Left renal cortex interstitium (tissue), 4 donors: ENCODE measurements at regions not wholly inside any gene's neighbourhood (a gene's known extent, or its start where the extent isn't known, plus 50 kb on each side); places are given as distances from the start of the nearest gene placed in this dataset.

ENCODE experiments used
- DNase-seq, 4 donors: peaks; one replicate each; pipeline ENCODE4 v3.0.0-alpha.2; 2013; ENCODE audit warnings: low read depth in 4 of 4, low spot score in 2 of 4, missing footprints in 1 of 4

- no peak for DNase-seq
Observed at GRCh38 chr17:36752096-36752888, 150.9 kb downstream of the MRM1 start.

GRCh38 chr17:36755586-36755985, 154.2 kb downstream of the MRM1 start:
- DNase-seq, result no peak

GRCh38 chr17:36756695-36757094, 155.3 kb downstream of the MRM1 start:
- DNase-seq, result no peak

- no peak for DNase-seq
Observed at GRCh38 chr17:36760425-36760824, 159.0 kb downstream of the MRM1 start.

GRCh38 chr17:36761203-36761950, 160.0 kb downstream of the MRM1 start:
- DNase-seq, result no peak

GRCh38 chr17:36765436-36766043, 164.2 kb downstream of the MRM1 start:
- DNase-seq, result no peak

- DNase-seq, result peak in 1 of 4 donors; percentile 49
Observed at GRCh38 chr17:36768394-36768793, 167.0 kb downstream of the MRM1 start.

- DNase-seq, result no peak
Observed at GRCh38 chr17:36773039-36773438, 164.2 kb upstream of the LHX1 start.

GRCh38 chr17:36777118-36777517, 160.2 kb upstream of the LHX1 start:
- peak in 1 of 4 donors; percentile 64 for DNase-seq

- peak; percentile 61 to 90 (median 81) for DNase-seq
Observed at GRCh38 chr17:36778448-36778847, 158.8 kb upstream of the LHX1 start.

GRCh38 chr17:36779550-36779949, 157.7 kb upstream of the LHX1 start:
- DNase-seq, result no peak

GRCh38 chr17:36784633-36785032, 152.6 kb upstream of the LHX1 start:
- no peak for DNase-seq

GRCh38 chr17:36786867-36787266, 150.4 kb upstream of the LHX1 start:
- no peak for DNase-seq

GRCh38 chr17:36791150-36791941, 145.9 kb upstream of the LHX1 start:
- DNase-seq, result no peak

GRCh38 chr17:36791942-36792475, 145.3 kb upstream of the LHX1 start:
- no peak for DNase-seq

- DNase-seq, result no peak
Observed at GRCh38 chr17:36792849-36793248, 144.4 kb upstream of the LHX1 start.

- DNase-seq, result no peak
Observed at GRCh38 chr17:36793976-36794375, 143.3 kb upstream of the LHX1 start.

GRCh38 chr17:36807496-36808179, 129.6 kb upstream of the LHX1 start:
- DNase-seq, result no peak

GRCh38 chr17:36808180-36808661, 129.1 kb upstream of the LHX1 start:
- DNase-seq, result no peak

GRCh38 chr17:36812762-36813161, 124.5 kb upstream of the LHX1 start:
- DNase-seq, result no peak
